Mesenchymal stem cell (in vitro differentiated cells and primary cell): ENCODE measurements at regions not wholly inside any gene's neighbourhood (a gene's known extent, or its start where the extent isn't known, plus 50 kb on each side); places are given as distances from the start of the nearest gene placed in this dataset.

Experiments
- DNase-seq: peaks from one replicate; pipeline ENCODE4 v3.0.0-alpha.2; 2013
- H2AFZ ChIP-seq: one replicate; pipeline ENCODE4 v1.6.1; 2013; ENCODE audit warnings: low read depth, mild to moderate bottlenecking, control low read depth, inconsistent platforms, low read length, moderate library complexity
- H2AK5ac ChIP-seq: 2 replicates; pipeline ENCODE4 v1.6.1; 2013; ENCODE audit warnings: low read length, moderate library complexity, mild to moderate bottlenecking, inconsistent platforms; ENCODE audit not compliant: severe bottlenecking
- H2BK120ac ChIP-seq: one replicate; pipeline ENCODE4 v1.6.1; 2013; ENCODE audit warnings: low read depth, mild to moderate bottlenecking, inconsistent platforms, low read length, moderate library complexity
- H2BK12ac ChIP-seq, 2 experiments: one replicate each; pipeline ENCODE4 v1.6.1; 2013; ENCODE audit warnings: inconsistent platforms in 2 of 2, low read length in 2 of 2, mild to moderate bottlenecking in 2 of 2, moderate library complexity in 2 of 2, control low read depth in 1 of 2
- H2BK15ac ChIP-seq: one replicate; pipeline ENCODE4 v1.6.1; 2013; ENCODE audit warnings: mild to moderate bottlenecking, low read depth, inconsistent platforms; ENCODE audit not compliant: poor library complexity, severe bottlenecking
- H2BK5ac ChIP-seq: 2 replicates; pipeline ENCODE4 v1.6.1; 2013; ENCODE audit warnings: low read depth, mild to moderate bottlenecking, low read length, control low read depth, inconsistent platforms; ENCODE audit not compliant: poor library complexity, severe bottlenecking
- H3K14ac ChIP-seq, 2 experiments: one replicate each; pipeline ENCODE4 v1.6.1; 2013; ENCODE audit warnings: inconsistent platforms in 2 of 2, low read length in 2 of 2, control low read depth in 1 of 2, mild to moderate bottlenecking in 1 of 2, moderate library complexity in 1 of 2
- H3K18ac ChIP-seq, 2 experiments: one replicate each; pipeline ENCODE4 v1.6.1; 2013; ENCODE audit warnings: inconsistent platforms in 2 of 2, low read length in 2 of 2, control low read depth in 1 of 2, low read depth in 1 of 2, mild to moderate bottlenecking in 1 of 2
- H3K23ac ChIP-seq, 2 experiments: one replicate each; pipeline ENCODE4 v1.6.1; 2013; ENCODE audit warnings: inconsistent platforms in 2 of 2, low read length in 2 of 2, mild to moderate bottlenecking in 2 of 2, moderate library complexity in 2 of 2, control low read depth in 1 of 2
- H3K27ac ChIP-seq: 2 replicates; pipeline ENCODE4 v1.5.1; 2013; ENCODE audit warnings: mild to moderate bottlenecking, moderate library complexity, low read length, control low read depth, inconsistent platforms; ENCODE audit not compliant: poor library complexity, severe bottlenecking
- H3K27me3 ChIP-seq, 2 experiments: 2 replicates each; pipeline versions ENCODE4 v1.6.1 to v1.7.0; 2013; ENCODE audit warnings: low read length in 2 of 2, mild to moderate bottlenecking in 2 of 2, moderate library complexity in 2 of 2, control low read depth in 1 of 2, inconsistent platforms in 1 of 2; ENCODE audit not compliant: control insufficient read depth in 1 of 2, insufficient read depth in 1 of 2
- H3K36me3 ChIP-seq, 2 experiments: 2 replicates each; pipeline versions ENCODE4 v1.6.1 to v1.7.0; 2013; ENCODE audit warnings: low read length in 2 of 2, control low read depth in 1 of 2, inconsistent platforms in 1 of 2, low read depth in 1 of 2, mild to moderate bottlenecking in 1 of 2; ENCODE audit not compliant: insufficient read depth in 2 of 2, control insufficient read depth in 1 of 2
- H3K4ac ChIP-seq, 2 experiments: one replicate each; pipeline ENCODE4 v1.6.1; 2013; ENCODE audit warnings: inconsistent platforms in 2 of 2, low read length in 2 of 2, mild to moderate bottlenecking in 2 of 2, moderate library complexity in 2 of 2, control low read depth in 1 of 2, low read depth in 1 of 2
- H3K4me1 ChIP-seq: 2 replicates; pipeline ENCODE4 v1.6.1; 2013; ENCODE audit warnings: low read depth, low read length, control low read depth; ENCODE audit not compliant: control insufficient read depth, insufficient read depth
- H3K4me2 ChIP-seq: 2 replicates; pipeline ENCODE4 v1.6.1; 2013; ENCODE audit warnings: low read length, mild to moderate bottlenecking, inconsistent platforms; ENCODE audit not compliant: poor library complexity, severe bottlenecking
- H3K4me3 ChIP-seq, 2 experiments: 2 replicates each; pipeline versions ENCODE4 v1.5.1 to v1.7.0; 2013; ENCODE audit warnings: low read length in 2 of 2, mild to moderate bottlenecking in 2 of 2, control low read depth in 1 of 2, low read depth in 1 of 2; ENCODE audit not compliant: insufficient read depth in 1 of 2
- H3K79me1 ChIP-seq: replicated peaks from 2 replicates; pipeline ENCODE4 v1.6.1; 2013; ENCODE audit warnings: mild to moderate bottlenecking, control low read depth, low read length, inconsistent platforms; ENCODE audit not compliant: poor library complexity, severe bottlenecking
- H3K9ac ChIP-seq: 2 replicates; pipeline ENCODE4 v1.7.0; 2013; ENCODE audit warnings: mild to moderate bottlenecking, low read length, moderate library complexity
- H3K9me3 ChIP-seq: 2 replicates; pipeline ENCODE4 v1.7.0; 2013; ENCODE audit warnings: mild to moderate bottlenecking, low read length; ENCODE audit not compliant: control insufficient read depth
- H4K8ac ChIP-seq: one replicate; pipeline ENCODE4 v1.6.1; 2013; ENCODE audit warnings: inconsistent platforms, mild to moderate bottlenecking, low read length, moderate library complexity
- H4K91ac ChIP-seq: one replicate; pipeline ENCODE4 v1.6.1; 2013; ENCODE audit warnings: mild to moderate bottlenecking, low read length, inconsistent platforms
- WGBS: methylation state at CpG from one replicate; pipeline ENCODE4 v1.1.7; 2013; ENCODE audit warnings: mixed read lengths; 5-methylcytosine and 5-hydroxymethylcytosine counted together

DNA sequence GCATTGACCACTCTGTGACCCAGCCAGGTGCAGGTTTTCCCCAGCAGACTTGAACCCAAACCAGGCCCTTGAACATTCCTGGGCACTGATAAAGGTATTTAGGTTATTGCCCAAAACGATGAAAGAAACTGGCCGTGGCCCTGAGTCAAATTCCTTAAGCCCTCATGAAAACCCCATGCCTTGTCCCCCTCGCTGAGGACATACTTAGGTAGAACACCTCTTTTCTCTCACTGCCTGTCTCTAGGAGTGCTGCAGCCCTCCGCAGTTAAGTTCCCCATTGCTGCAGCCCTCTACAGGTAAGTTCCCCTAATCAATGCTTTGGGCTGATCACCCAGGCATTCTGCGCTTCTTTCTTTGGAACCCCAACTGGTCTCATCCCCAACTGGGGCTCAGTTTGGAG lies 961.6 kb downstream of the TBC1D22A start:
- no peak overlapping the region for H4K91ac ChIP-seq
- H2BK15ac ChIP-seq, result no peak overlapping the region
- 72% methylated on average over 5 of the region's 5 CpGs for WGBS

DNA sequence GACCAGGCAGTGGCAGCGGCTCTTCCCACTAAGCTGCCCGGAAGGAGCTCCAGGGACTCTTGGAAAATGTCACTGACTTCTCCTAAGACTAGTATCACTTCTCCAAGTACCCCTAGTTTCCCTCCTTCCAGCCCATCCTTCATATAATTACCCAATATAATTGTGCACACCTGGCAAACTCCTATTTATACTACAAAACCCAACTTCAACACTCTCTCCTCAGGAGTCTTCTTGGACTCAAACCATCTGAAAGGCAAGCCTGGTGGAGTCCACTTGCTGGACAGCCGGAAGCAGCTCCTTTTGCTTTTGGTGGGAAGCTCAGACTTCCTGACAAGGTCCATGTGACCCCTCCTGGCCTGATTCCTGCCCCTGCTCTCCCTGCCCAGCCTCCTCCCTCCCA lies 955.9 kb downstream of the TBC1D22A start:
- WGBS, result 66% methylated on average over 3 of the region's 3 CpGs
- Histone ChIP-seq H4K91ac (no peak overlapping the region), H3K4ac (no peak overlapping the region), H2BK12ac (no peak overlapping the region), H3K27ac (no peak overlapping the region), H3K79me1 (no peaks in the 10 kb centered on the region), H3K18ac (no peak overlapping the region), H3K36me3 (no peaks in the 10 kb centered on the region), H3K9me3 (no peaks in the 10 kb centered on the region), H3K4me2 (no peak overlapping the region), H3K14ac (no peak overlapping the region), H2BK5ac (no peak overlapping the region), H2AFZ (no peak overlapping the region), H2AK5ac (no peak overlapping the region), H3K4me1 (no peaks in the 10 kb centered on the region), H2BK15ac (no peak overlapping the region), H3K9ac (no peak overlapping the region), H3K23ac (no peak overlapping the region), H3K4me3 (no peak overlapping the region), H3K27me3 (no peaks in the 10 kb centered on the region), H2BK120ac (no peak overlapping the region), H4K8ac (no peak overlapping the region)
- no peak for DNase-seq

More for the DNA sequence above, 961.6 kb downstream of the TBC1D22A start:
- no peak overlapping the region for H3K14ac ChIP-seq
- H3K4me2 ChIP-seq, result no peak overlapping the region
- no peak overlapping the region for H2BK5ac ChIP-seq
- no peaks in the 10 kb centered on the region for H3K9me3 ChIP-seq
- H3K9ac ChIP-seq, result no peak overlapping the region
- no peak overlapping the region for H3K23ac ChIP-seq
- no peak overlapping the region for H3K27ac ChIP-seq
- H2BK12ac ChIP-seq, result no peak overlapping the region
- H3K4me1 ChIP-seq, result no peaks in the 10 kb centered on the region
- DNase-seq, result no peak
- H3K4me3 ChIP-seq, result no peak overlapping the region
- no peaks in the 10 kb centered on the region for H3K36me3 ChIP-seq
- no peaks in the 10 kb centered on the region for H3K79me1 ChIP-seq
- no peak overlapping the region for H2BK120ac ChIP-seq
- no peak overlapping the region for H4K8ac ChIP-seq
- H3K27me3 ChIP-seq, result no peaks in the 10 kb centered on the region
- no peak overlapping the region for H2AK5ac ChIP-seq
- no peak overlapping the region for H3K4ac ChIP-seq
- H2AFZ ChIP-seq, result no peak overlapping the region
- no peak overlapping the region for H3K18ac ChIP-seq

DNA sequence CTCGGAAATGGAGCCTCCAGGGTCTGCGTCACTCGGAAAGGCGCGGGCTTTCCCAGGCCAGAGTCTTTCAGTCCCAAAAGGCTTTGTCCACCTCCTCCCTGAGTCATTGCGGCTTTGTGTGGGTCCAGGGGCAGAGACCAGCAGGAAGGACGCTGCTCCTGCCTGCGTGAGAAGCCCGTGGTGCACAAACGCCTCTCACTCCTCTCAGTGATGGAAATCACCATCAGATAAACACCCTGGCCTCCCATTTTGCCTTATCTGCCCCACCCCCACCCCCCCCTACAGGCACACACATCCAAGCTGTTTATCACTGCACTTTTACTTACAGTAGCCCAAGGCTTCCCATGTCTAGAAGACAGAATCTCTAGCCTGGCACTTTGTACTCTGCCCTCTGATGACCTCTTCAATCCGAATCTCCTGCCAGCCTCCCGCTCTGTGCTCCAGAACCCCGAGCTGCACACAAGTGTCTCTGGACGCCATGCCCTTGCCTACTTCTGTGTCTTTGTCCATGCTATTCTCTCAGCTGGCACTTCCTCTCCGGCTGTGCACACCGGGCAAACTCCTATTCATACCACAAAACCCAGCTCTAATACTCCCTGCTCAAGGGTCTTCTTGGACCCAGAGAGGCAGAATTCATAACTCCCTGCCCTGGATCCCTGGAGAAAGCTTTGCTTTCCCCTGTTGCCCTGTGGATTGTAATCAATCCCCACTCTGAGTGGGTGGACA lies 954.6 kb downstream of the TBC1D22A start:
- Histone ChIP-seq H3K27me3 (no peaks in the 10 kb centered on the region), H3K9me3 (no peaks in the 10 kb centered on the region), H2BK5ac (no peak overlapping the region), H3K27ac (no peak overlapping the region), H2BK12ac (no peak overlapping the region), H3K14ac (no peak overlapping the region), H3K23ac (no peak overlapping the region), H2BK15ac (no peak overlapping the region), H2BK120ac (no peak overlapping the region), H3K4me1 (no peaks in the 10 kb centered on the region), H3K79me1 (no peaks in the 10 kb centered on the region), H3K4me2 (no peak overlapping the region), H3K18ac (no peak overlapping the region), H2AK5ac (no peak overlapping the region), H3K36me3 (no peaks in the 10 kb centered on the region), H4K8ac (no peak overlapping the region), H3K4ac (no peak overlapping the region), H3K9ac (no peak overlapping the region), H3K4me3 (no peak overlapping the region), H4K91ac (no peak overlapping the region), H2AFZ (no peak overlapping the region)
- 78% methylated on average over 15 of the region's 16 CpGs for WGBS
- DNase-seq, result no peak

DNA sequence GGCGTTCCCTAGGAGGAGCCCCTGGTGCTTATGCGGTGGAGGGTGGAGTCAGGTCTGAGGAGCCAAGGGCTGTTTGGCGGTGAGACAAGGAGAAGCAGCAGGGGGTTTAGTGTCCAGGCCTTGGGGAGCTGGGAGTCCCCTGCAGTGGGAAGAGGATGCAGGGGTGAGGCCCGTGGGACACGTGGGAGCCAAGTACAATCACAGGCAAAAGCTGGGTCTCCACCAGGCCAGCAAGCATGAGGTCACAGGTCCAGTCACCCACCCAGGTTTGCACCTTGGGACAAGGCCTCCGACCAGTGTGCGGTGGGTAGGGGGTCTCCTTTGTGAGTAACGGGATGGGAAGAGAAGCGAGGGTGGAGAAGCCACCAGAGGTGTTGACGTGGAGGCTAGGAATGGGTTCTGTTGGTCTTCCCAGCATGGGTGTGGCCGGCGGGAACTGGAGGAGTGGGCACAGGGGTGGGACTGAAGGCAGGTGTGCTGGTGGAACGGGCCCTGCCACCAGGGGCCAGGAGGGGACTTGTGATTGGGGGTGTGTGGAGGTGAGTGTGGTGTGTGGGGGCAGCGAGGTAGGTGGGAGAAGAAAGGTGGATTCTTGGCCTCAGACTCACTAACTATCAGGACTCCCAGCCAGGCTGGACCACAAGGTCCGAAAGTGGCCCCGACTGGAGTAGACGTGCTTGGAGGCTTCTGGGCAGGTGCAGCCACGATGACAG lies 953.6 kb downstream of the TBC1D22A start:
- Histone ChIP-seq H2BK15ac (no peak overlapping the region), H3K4me3 (no peak overlapping the region), H4K8ac (no peak overlapping the region), H2BK12ac (no peak overlapping the region), H3K36me3 (no peaks in the 10 kb centered on the region), H3K14ac (no peak overlapping the region), H3K27me3 (no peaks in the 10 kb centered on the region), H3K4me1 (no peaks in the 10 kb centered on the region), H2AFZ (no peak overlapping the region), H3K27ac (no peak overlapping the region), H2BK120ac (no peak overlapping the region), H3K4ac (no peak overlapping the region), H2AK5ac (no peak overlapping the region), H3K18ac (no peak overlapping the region), H3K9me3 (no peaks in the 10 kb centered on the region), H3K79me1 (no peaks in the 10 kb centered on the region), H4K91ac (no peak overlapping the region), H3K9ac (no peak overlapping the region), H2BK5ac (no peak overlapping the region), H3K23ac (no peak overlapping the region), H3K4me2 (no peak overlapping the region)
- no peak for DNase-seq
- WGBS, result 92% methylated on average over 17 of the region's 18 CpGs
